ENCODE measurements at regions not wholly inside any gene's neighbourhood (a gene's known extent, or its start where the extent isn't known, plus 50 kb on each side); places are given as distances from the start of the nearest gene placed in this dataset.

GRCh38 chr21:21673959-21674358 is 675.8 kb downstream of the NCAM2 start:
- Histone ChIP-seq H3K4me3 (replicated peaks in 1 of 2; ENCODE audit: low read depth in 1 of 2, low read length in 2 of 2) (no peak overlapping the region), H3K27ac (ENCODE audit: low read depth, low read length) (no peak overlapping the region), H2AFZ (ENCODE audit: low read depth, low read length, poor library complexity, severe bottlenecking) (no peak overlapping the region), H4K20me1 (ENCODE audit: insufficient read depth) (no peaks in the 10 kb centered on the region), H3K27me3 (ENCODE audit: insufficient read depth, low read length) (no peaks in the 10 kb centered on the region), H3K4me1 (ENCODE audit: control insufficient read depth in 1 of 2, insufficient read depth in 2 of 2, low read length in 2 of 2) (no peaks in the 10 kb centered on the region), H3K36me3 (ENCODE audit: control insufficient read depth in 1 of 2, insufficient read depth in 2 of 2, low read length in 2 of 2) (no peaks in the 10 kb centered on the region), H3K4me2 (ENCODE audit: low read length) (no peak overlapping the region), H3K9me2 (ENCODE audit: insufficient read depth) (no peaks in the 10 kb centered on the region), H3K9me3 (ENCODE audit: control insufficient read depth in 1 of 2, insufficient read depth in 1 of 2, low read depth in 1 of 2, low read length in 2 of 2) (peaks cover 6 to 12% of the 10 kb centered on the region in 2 experiments; a peak in 2 of 4 replicates), H3K9ac (ENCODE audit: low read length) (no peak overlapping the region), H3K79me2 (ENCODE audit: insufficient read depth, low read length) (no peaks in the 10 kb centered on the region)
- intact Hi-C loops (cut with micrococcal nuclease): no loop called here
- ChIA-PET CTCF (no interaction called here), POLR2A (no interaction called here), RAD21 (ENCODE audit: low non-redundant PET in 1 of 2, low total read pairs in 2 of 2, uncharacterized antibody in 2 of 2, unreplicated experiment in 2 of 2) (no interaction called here)
- no peak for ATAC-seq
- no peak for DNase-seq (ENCODE audit: low read depth, low spot score)
- BruUV-seq (replicated peaks): no TSS peak
- TF ChIP-seq ATF3 (IDR thresholded peaks at IDR 0.05) (no peak), POLR2AphosphoS5 (IDR thresholded peaks at IDR 0.05; ENCODE audit: low read depth, low read length) (no peak), YY1 (IDR thresholded peaks at IDR 0.05; ENCODE audit: extremely low read depth, insufficient replicate concordance, low read depth, low read length) (no peak), SIN3A (IDR thresholded peaks at IDR 0.05; ENCODE audit: low read depth) (no peak), POLR2A (IDR thresholded peaks at IDR 0.05; ENCODE audit: borderline replicate concordance, extremely low read depth, insufficient read depth, insufficient read length) (no peak), EZH2 (IDR thresholded peaks at IDR 0.05) (no peak)

GRCh38 chr21:21675601-21676000 is 677.4 kb downstream of the NCAM2 start:
- no peaks in the 10 kb centered on the region for H3K4me1 ChIP-seq (ENCODE audit: control insufficient read depth in 1 of 2, insufficient read depth in 2 of 2, low read length in 2 of 2)
- TF ChIP-seq ZBTB33 (IDR thresholded peaks at IDR 0.05; ENCODE audit: extremely low read depth, insufficient replicate concordance, low read length): no peak
- no peak for TF ChIP-seq SP1 (IDR thresholded peaks at IDR 0.05; ENCODE audit: low read depth)
- TF ChIP-seq SRF (IDR thresholded peaks at IDR 0.05; ENCODE audit: low read depth): no peak
- no peak for TF ChIP-seq ATF3 (IDR thresholded peaks at IDR 0.05)
- no peak for TF ChIP-seq EZH2phosphoT487 (IDR thresholded peaks at IDR 0.05; ENCODE audit: borderline replicate concordance)
- TF ChIP-seq REST (IDR thresholded peaks at IDR 0.05; ENCODE audit: low read depth): no peak
- TF ChIP-seq EGR1 (IDR thresholded peaks at IDR 0.05; ENCODE audit: low read depth): no peak
- RAD21 ChIA-PET (ENCODE audit: low non-redundant PET in 1 of 2, low total read pairs in 2 of 2, uncharacterized antibody in 2 of 2, unreplicated experiment in 2 of 2): no interaction called here
- no peak for ATAC-seq
- H3K9ac ChIP-seq (ENCODE audit: low read length): no peak overlapping the region
- POLR2A ChIA-PET: no interaction called here
- DNase-seq (ENCODE audit: low read depth, low spot score): no peak
- no peak overlapping the region for H3K4me2 ChIP-seq (ENCODE audit: low read length)
- CTCF ChIA-PET: no interaction called here
- H3K27me3 ChIP-seq (ENCODE audit: insufficient read depth, low read length): no peaks in the 10 kb centered on the region
- no TSS peak for BruUV-seq (replicated peaks)
- peaks cover 6 to 8% of the 10 kb centered on the region in 2 experiments; a peak in 2 of 4 replicates for H3K9me3 ChIP-seq (ENCODE audit: control insufficient read depth in 1 of 2, insufficient read depth in 1 of 2, low read depth in 1 of 2, low read length in 2 of 2)
- H3K36me3 ChIP-seq (ENCODE audit: control insufficient read depth in 1 of 2, insufficient read depth in 2 of 2, low read length in 2 of 2): no peaks in the 10 kb centered on the region
- H3K4me3 ChIP-seq (replicated peaks in 1 of 2; ENCODE audit: low read depth in 1 of 2, low read length in 2 of 2): no peak overlapping the region
- intact Hi-C loops (cut with micrococcal nuclease): no loop called here
- H3K79me2 ChIP-seq (ENCODE audit: insufficient read depth, low read length): no peaks in the 10 kb centered on the region
- no peaks in the 10 kb centered on the region for H3K9me2 ChIP-seq (ENCODE audit: insufficient read depth)
- H2AFZ ChIP-seq (ENCODE audit: low read depth, low read length, poor library complexity, severe bottlenecking): no peak overlapping the region
- no peak overlapping the region for H3K27ac ChIP-seq (ENCODE audit: low read depth, low read length)
- no peaks in the 10 kb centered on the region for H4K20me1 ChIP-seq (ENCODE audit: insufficient read depth)

All from HCT116 (cell line).